Type B pancreatic cell (in vitro differentiated cells): ENCODE measurements at regions not wholly inside any gene's neighbourhood (a gene's known extent, or its start where the extent isn't known, plus 50 kb on each side); places are given as distances from the start of the nearest gene placed in this dataset.
A peak's percentile ranks its signal among the peaks of the same experiment; 100 is the strongest.

Source experiments
- DNase-seq: peaks from one replicate; pipeline ENCODE4 v3.0.0; 2021; ENCODE audit warnings: mixed read lengths; ENCODE audit not compliant: unreplicated experiment; ENCODE audit errors: extremely low spot score
- H3K27ac Mint-ChIP-seq: 2 replicates; pipeline ENCODE4 v1.8.0; 2021; ENCODE audit warnings: mild to moderate bottlenecking, mixed read lengths
- H3K27me3 Mint-ChIP-seq: 2 replicates; pipeline ENCODE4 v1.8.0; 2021; ENCODE audit warnings: mixed read lengths
- H3K36me3 Mint-ChIP-seq: 2 replicates; pipeline ENCODE4 v1.8.0; 2021; ENCODE audit warnings: mixed read lengths
- H3K4me1 Mint-ChIP-seq: one replicate; pipeline ENCODE4 v1.8.0; 2021; ENCODE audit warnings: mixed read lengths; ENCODE audit not compliant: unreplicated experiment
- H3K4me3 Mint-ChIP-seq: 2 replicates; pipeline ENCODE4 v1.8.0; 2021; ENCODE audit warnings: mild to moderate bottlenecking, mixed read lengths
- H3K9me3 Mint-ChIP-seq: 2 replicates; pipeline ENCODE4 v1.8.0; 2021; ENCODE audit warnings: mixed read lengths
- CTCF ChIP-seq: fragments of 200-600 bp; sonication (generic); conservative IDR thresholded peaks from 2 replicates; pipeline ENCODE4 v1.5.0; 2021; ENCODE audit warnings: antibody characterized with exemption, mild to moderate bottlenecking

GRCh38 chr16:85327731-85328675 is 215.7 kb upstream of the CIBAR2 start:
- no peak for DNase-seq
- no peaks in the 10 kb centered on the region for H3K36me3 Mint-ChIP-seq
- peak overlapping the region; percentile 81 for H3K27ac Mint-ChIP-seq
- no peaks in the 10 kb centered on the region for H3K9me3 Mint-ChIP-seq
- TF ChIP-seq CTCF = no peak
- peaks cover 38% of the 10 kb centered on the region for H3K4me1 Mint-ChIP-seq
- no peaks in the 10 kb centered on the region for H3K27me3 Mint-ChIP-seq
- peak overlapping the region; percentile 68 for H3K4me3 Mint-ChIP-seq

GRCh38 chr16:85328676-85329058 is 216.4 kb upstream of the CIBAR2 start:
- no peak for DNase-seq

DNA sequence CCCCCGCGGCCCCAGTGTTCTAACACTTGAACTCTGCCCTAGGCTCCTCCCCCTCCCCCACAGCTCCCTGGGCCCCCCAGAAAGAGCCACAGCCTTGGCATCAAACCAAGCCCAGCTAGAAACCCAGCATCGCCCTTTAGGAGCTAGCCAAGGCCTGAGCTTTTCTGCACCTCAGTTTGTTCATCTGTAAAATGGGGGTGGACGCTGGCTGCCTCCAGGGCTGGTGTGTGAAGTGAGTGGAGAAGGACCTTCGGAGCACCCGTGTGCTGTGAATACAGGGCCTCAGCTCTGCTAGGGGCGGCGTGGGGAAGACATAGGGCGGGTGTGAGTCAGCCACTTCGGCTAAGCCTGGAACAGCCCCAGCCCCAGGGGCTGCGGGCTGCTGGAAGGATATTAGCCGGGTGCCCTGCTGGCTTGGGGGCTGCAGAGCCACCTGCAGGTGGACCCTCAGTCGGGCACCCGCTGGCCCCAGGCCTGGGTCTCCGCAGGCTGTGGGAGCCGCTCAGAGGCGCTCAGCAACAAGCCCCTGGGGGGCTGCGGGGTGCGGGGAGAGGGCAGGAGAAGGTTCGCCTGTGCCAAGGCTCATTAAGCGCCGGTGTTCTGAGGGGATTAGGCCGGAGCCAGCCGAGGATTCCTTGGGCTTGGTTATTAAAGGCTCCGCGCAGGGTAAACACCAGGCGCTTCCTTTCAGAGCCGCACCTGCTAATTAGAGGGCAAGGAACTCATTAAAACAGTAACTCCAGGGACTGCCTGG is 217.0 kb upstream of the CIBAR2 start:
- no peak overlapping the region for H3K27ac Mint-ChIP-seq
- no peak for TF ChIP-seq CTCF
- no peaks in the 10 kb centered on the region for H3K36me3 Mint-ChIP-seq
- no peak overlapping the region for H3K4me3 Mint-ChIP-seq
- H3K27me3 Mint-ChIP-seq = no peaks in the 10 kb centered on the region
- no peak for DNase-seq
- no peaks in the 10 kb centered on the region for H3K9me3 Mint-ChIP-seq
- H3K4me1 Mint-ChIP-seq = peaks cover 41% of the 10 kb centered on the region

More at GRCh38 chr16:85328676-85329058, 216.4 kb upstream of the CIBAR2 start:
- Mint-ChIP-seq H3K9me3 (no peaks in the 10 kb centered on the region), H3K4me3 (peak overlapping the region; percentile 68), H3K27ac (peak overlapping the region; percentile 81), H3K27me3 (no peaks in the 10 kb centered on the region), H3K36me3 (no peaks in the 10 kb centered on the region), H3K4me1 (peaks cover 35% of the 10 kb centered on the region)
- TF ChIP-seq CTCF = no peak

DNA sequence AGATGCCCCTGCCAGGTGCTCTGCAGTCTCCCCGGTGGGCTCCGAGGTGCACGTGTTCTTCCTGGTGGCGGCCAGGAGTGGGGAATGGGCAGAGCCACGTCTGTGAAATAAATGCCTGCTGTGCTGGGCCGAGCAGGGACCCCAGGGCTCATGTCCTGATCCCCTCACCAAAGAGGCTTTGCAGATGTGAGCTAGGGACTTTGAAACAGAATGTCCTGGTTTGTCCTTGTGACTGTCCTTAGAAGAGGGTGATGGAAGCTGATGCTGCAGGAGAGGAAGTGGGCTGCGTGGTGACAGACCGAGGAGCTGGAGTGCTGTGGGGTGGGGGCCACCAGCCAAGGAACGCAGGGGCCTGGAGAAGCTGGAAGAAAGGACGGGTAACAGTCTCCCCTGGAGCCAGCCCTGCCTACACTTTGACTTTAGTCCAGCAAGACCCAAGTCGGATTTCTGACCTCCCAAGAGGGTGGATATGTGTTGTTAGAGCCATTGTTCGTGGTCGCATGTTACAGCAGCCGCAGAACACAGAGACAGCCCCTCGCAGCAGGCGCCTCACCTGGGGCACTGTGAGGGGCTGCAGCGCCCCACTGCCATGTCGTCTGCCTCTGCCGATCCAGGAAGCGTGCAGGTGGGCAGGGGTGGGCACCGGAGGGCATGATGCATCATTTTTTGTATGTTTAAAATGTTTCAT is 217.9 kb upstream of the CIBAR2 start:
- Mint-ChIP-seq H3K4me3 (peak overlapping the region; percentile 69), H3K27me3 (no peaks in the 10 kb centered on the region), H3K27ac (peak overlapping the region; percentile 79), H3K36me3 (no peaks in the 10 kb centered on the region), H3K9me3 (no peaks in the 10 kb centered on the region), H3K4me1 (peaks cover 44% of the 10 kb centered on the region)
- no peak for TF ChIP-seq CTCF
- DNase-seq = no peak

GRCh38 chr16:85330694-85331188 is 218.5 kb upstream of the CIBAR2 start:
- TF ChIP-seq CTCF = peak; percentile 81
- Mint-ChIP-seq H3K27ac (peak overlapping the region; percentile 79), H3K36me3 (no peaks in the 10 kb centered on the region), H3K9me3 (no peaks in the 10 kb centered on the region), H3K27me3 (no peaks in the 10 kb centered on the region), H3K4me3 (peak overlapping the region; percentile 69), H3K4me1 (peaks cover 49% of the 10 kb centered on the region)
- no peak for DNase-seq
